ENCODE measurements at regions not wholly inside any gene's neighbourhood (a gene's known extent, or its start where the extent isn't known, plus 50 kb on each side); places are given as distances from the start of the nearest gene placed in this dataset.
"Not testable (repeated sequence)": the region's sequence is repeated elsewhere in the genome, so short reads cannot be mapped to it uniquely, and the experiment has no call there.

GRCh38 chr1:87979079-87979478 is 650.4 kb downstream of the LMO4 start:
- Histone ChIP-seq H3K4me2 (ENCODE audit: low read length) (no peak overlapping the region), H3K9ac (ENCODE audit: low read depth, low read length) (no peak overlapping the region), H3K36me3 (ENCODE audit: insufficient read depth, low read length) (no peaks in the 10 kb centered on the region), H3K9me3 (replicated peaks; ENCODE audit: low read length) (no peaks in the 10 kb centered on the region), H3K4me3 (ENCODE audit: low read length) (no peak overlapping the region), H3K27me3 (ENCODE audit: control insufficient read depth, insufficient read depth, low read length) (no peaks in the 10 kb centered on the region), H3K4me1 (ENCODE audit: control insufficient read depth, insufficient read depth, low read length) (no peaks in the 10 kb centered on the region)

DNA sequence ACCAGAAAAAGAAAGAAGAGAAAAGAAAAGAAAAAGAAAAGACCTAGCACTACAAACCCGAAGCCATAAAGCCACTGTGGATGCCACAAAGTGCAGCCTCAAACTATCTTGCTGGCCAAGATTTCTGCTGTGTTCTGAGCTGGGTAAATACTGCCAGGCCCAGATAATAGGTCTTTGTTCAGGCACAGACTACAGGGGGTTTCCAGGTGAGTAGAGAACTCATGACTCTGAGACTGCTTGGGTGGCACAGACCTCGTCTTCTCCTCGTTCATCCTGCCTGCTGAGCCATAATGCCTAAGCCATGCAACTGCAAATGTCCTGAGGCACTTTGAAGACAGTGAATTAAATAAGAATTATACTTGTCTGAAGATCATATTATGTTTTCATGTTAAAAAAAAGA is 651.8 kb downstream of the LMO4 start:
- Histone ChIP-seq H3K27me3 (ENCODE audit: control insufficient read depth, insufficient read depth, low read length) (no peaks in the 10 kb centered on the region), H3K4me1 (ENCODE audit: control insufficient read depth, insufficient read depth, low read length) (no peaks in the 10 kb centered on the region), H3K36me3 (ENCODE audit: insufficient read depth, low read length) (no peaks in the 10 kb centered on the region), H3K4me2 (ENCODE audit: low read length) (no peak overlapping the region), H3K9me3 (replicated peaks; ENCODE audit: low read length) (no peaks in the 10 kb centered on the region), H3K4me3 (ENCODE audit: low read length) (no peak overlapping the region), H3K9ac (ENCODE audit: low read depth, low read length) (no peak overlapping the region)

- Histone ChIP-seq H3K36me3 (ENCODE audit: insufficient read depth, low read length) (no peaks in the 10 kb centered on the region), H3K9ac (ENCODE audit: low read depth, low read length) (no peak overlapping the region), H3K4me1 (ENCODE audit: control insufficient read depth, insufficient read depth, low read length) (no peaks in the 10 kb centered on the region), H3K4me2 (ENCODE audit: low read length) (no peak overlapping the region), H3K9me3 (replicated peaks; ENCODE audit: low read length) (no peaks in the 10 kb centered on the region), H3K4me3 (ENCODE audit: low read length) (no peak overlapping the region), H3K27me3 (ENCODE audit: control insufficient read depth, insufficient read depth, low read length) (no peaks in the 10 kb centered on the region)
Measured at GRCh38 chr1:87981386-87981785, 652.7 kb downstream of the LMO4 start.

DNA sequence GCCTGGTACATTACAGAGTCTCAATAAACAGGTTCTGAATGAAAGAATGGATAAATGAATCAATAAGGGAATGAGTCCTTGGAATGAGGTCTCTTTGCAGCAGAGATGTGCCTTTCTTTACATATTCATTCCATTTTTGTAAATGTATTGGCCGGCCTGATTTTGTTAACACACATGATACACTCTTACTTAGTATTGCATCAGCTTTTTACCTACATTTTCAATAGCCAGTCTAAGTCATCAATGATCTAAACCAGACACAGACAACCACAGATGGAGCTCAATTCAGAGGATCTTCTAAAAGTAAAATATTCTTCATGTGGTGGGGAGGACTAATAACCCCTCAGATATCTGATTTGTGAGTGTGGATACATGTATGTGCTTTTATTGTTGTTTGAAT is 653.1 kb downstream of the LMO4 start:
- no peaks in the 10 kb centered on the region for H3K4me1 ChIP-seq (ENCODE audit: control insufficient read depth, insufficient read depth, low read length)
- no peak overlapping the region for H3K4me2 ChIP-seq (ENCODE audit: low read length)
- no peaks in the 10 kb centered on the region for H3K36me3 ChIP-seq (ENCODE audit: insufficient read depth, low read length)
- H3K27me3 ChIP-seq (ENCODE audit: control insufficient read depth, insufficient read depth, low read length): no peaks in the 10 kb centered on the region
- no peak overlapping the region for H3K9ac ChIP-seq (ENCODE audit: low read depth, low read length)
- no peak overlapping the region for H3K4me3 ChIP-seq (ENCODE audit: low read length)
- no peaks in the 10 kb centered on the region for H3K9me3 ChIP-seq (replicated peaks; ENCODE audit: low read length)

DNA sequence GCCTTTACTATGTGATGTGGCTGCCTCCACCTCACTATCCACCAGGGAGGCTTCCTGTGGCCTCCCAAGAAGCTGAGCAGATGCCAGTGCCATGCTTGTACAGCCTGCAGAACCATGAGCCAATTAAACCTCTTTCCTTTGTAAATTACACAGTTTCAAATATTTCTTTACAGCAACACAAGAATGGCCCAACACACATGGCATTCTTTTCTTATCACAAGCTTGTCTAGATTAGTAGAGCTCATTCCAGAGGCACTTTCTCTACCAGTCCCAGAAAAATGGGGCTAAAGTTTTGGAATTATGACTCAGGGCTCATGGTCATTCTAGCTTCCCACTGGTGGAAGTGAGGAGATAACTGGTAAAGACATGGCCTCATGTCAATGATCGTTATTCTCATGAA is 655.2 kb downstream of the LMO4 start:
- Histone ChIP-seq H3K9me3 (replicated peaks; ENCODE audit: low read length) (no peaks in the 10 kb centered on the region), H3K4me1 (ENCODE audit: control insufficient read depth, insufficient read depth, low read length) (no peaks in the 10 kb centered on the region), H3K36me3 (ENCODE audit: insufficient read depth, low read length) (no peaks in the 10 kb centered on the region), H3K9ac (ENCODE audit: low read depth, low read length) (no peak overlapping the region), H3K4me2 (ENCODE audit: low read length) (no peak overlapping the region), H3K4me3 (ENCODE audit: low read length) (no peak overlapping the region), H3K27me3 (ENCODE audit: control insufficient read depth, insufficient read depth, low read length) (no peaks in the 10 kb centered on the region)

- no peaks in the 10 kb centered on the region for H3K27me3 ChIP-seq (ENCODE audit: control insufficient read depth, insufficient read depth, low read length)
- H3K9ac ChIP-seq (ENCODE audit: low read depth, low read length): no peak overlapping the region
- H3K4me1 ChIP-seq (ENCODE audit: control insufficient read depth, insufficient read depth, low read length): no peaks in the 10 kb centered on the region
- H3K4me2 ChIP-seq (ENCODE audit: low read length): no peak overlapping the region
- H3K36me3 ChIP-seq (ENCODE audit: insufficient read depth, low read length): no peaks in the 10 kb centered on the region
- H3K9me3 ChIP-seq (replicated peaks; ENCODE audit: low read length): no peaks in the 10 kb centered on the region
- H3K4me3 ChIP-seq (ENCODE audit: low read length): no peak overlapping the region
Measured at GRCh38 chr1:87985071-87985470, 656.4 kb downstream of the LMO4 start.

DNA sequence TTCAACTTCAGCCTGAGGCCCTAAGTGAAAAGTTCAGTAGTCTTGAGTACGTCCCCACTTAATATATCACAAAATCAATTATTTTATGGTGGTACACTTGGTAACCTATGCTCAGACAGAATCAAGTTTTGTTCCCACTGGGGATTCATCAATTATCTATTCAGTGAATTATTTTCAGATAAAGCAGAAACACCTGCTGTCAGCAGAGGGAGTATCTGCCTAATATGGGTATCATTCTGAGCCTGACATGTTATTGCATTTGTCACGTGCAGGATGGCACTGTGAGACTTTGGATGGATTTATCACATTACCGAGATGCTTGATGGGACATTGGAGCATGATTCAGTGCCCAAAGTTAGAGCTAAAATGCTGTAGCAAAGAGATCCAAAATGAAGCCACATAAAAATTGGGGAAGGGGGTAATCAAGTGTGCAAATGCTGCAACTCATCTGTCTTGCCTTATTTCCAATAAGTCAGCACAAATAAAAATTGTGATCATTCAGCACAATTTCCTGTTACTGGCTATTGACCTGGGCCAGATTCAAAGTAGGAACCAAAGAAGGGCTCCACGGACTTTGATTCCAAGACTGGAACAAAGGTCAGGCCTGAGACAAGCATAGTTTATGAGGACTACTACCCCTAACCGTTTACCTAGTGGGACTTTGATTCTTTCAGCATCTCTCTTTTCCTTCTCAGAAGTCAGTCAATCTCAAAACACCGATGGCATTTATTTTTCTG is 657.6 kb downstream of the LMO4 start:
- H3K9ac ChIP-seq (ENCODE audit: low read depth, low read length): no peak overlapping the region
- H3K36me3 ChIP-seq (ENCODE audit: insufficient read depth, low read length): no peaks in the 10 kb centered on the region
- H3K4me1 ChIP-seq (ENCODE audit: control insufficient read depth, insufficient read depth, low read length): no peaks in the 10 kb centered on the region
- no peak overlapping the region for H3K4me3 ChIP-seq (ENCODE audit: low read length)
- no peaks in the 10 kb centered on the region for H3K9me3 ChIP-seq (replicated peaks; ENCODE audit: low read length)
- H3K27me3 ChIP-seq (ENCODE audit: control insufficient read depth, insufficient read depth, low read length): no peaks in the 10 kb centered on the region
- H3K4me2 ChIP-seq (ENCODE audit: low read length): no peak overlapping the region

GRCh38 chr1:87989346-87989745 is 660.7 kb downstream of the LMO4 start:
- H3K36me3 ChIP-seq (ENCODE audit: insufficient read depth, low read length): no peaks in the 10 kb centered on the region
- no peak overlapping the region for H3K4me3 ChIP-seq (ENCODE audit: low read length)
- H3K4me1 ChIP-seq (ENCODE audit: control insufficient read depth, insufficient read depth, low read length): no peaks in the 10 kb centered on the region
- H3K9me3 ChIP-seq (replicated peaks; ENCODE audit: low read length): no peaks in the 10 kb centered on the region
- no peak overlapping the region for H3K9ac ChIP-seq (ENCODE audit: low read depth, low read length)
- no peak overlapping the region for H3K4me2 ChIP-seq (ENCODE audit: low read length)
- no peaks in the 10 kb centered on the region for H3K27me3 ChIP-seq (ENCODE audit: control insufficient read depth, insufficient read depth, low read length)

DNA sequence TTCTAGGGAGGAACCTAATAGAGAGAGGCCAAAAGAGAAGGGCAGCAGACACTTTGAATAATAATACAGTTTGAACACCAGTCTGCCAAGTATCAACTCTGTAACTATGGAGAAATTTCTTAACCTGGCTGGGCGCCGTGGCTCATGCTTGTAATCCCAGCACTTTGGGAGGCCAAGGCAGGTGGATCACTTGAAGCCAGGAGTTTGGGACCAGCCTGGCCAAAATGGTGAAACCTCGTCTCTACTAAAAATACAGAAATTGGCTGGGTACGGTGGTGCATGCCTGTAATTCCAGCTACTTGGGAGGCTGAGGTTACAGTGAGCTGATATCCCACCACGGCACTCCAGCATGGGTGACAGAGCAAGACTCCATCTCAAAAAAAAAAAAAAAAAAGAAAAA is 663.9 kb downstream of the LMO4 start:
- not testable (repeated sequence) for H3K27me3 ChIP-seq (ENCODE audit: control insufficient read depth, insufficient read depth, low read length); H3K9me3 ChIP-seq (replicated peaks; ENCODE audit: low read length); H3K4me1 ChIP-seq (ENCODE audit: control insufficient read depth, insufficient read depth, low read length); H3K9ac ChIP-seq (ENCODE audit: low read depth, low read length); H3K36me3 ChIP-seq (ENCODE audit: insufficient read depth, low read length); H3K4me3 ChIP-seq (ENCODE audit: low read length); H3K4me2 ChIP-seq (ENCODE audit: low read length)

GRCh38 chr1:87993051-87993450 is 664.4 kb downstream of the LMO4 start:
- Histone ChIP-seq H3K27me3 (ENCODE audit: control insufficient read depth, insufficient read depth, low read length) (no peaks in the 10 kb centered on the region), H3K9ac (ENCODE audit: low read depth, low read length) (no peak overlapping the region), H3K9me3 (replicated peaks; ENCODE audit: low read length) (no peaks in the 10 kb centered on the region)

GRCh38 chr1:87999852-88000251 is 671.2 kb downstream of the LMO4 start:
- Histone ChIP-seq H3K9me3 (replicated peaks; ENCODE audit: low read length) (no peaks in the 10 kb centered on the region), H3K4me2 (ENCODE audit: low read length) (no peak overlapping the region), H3K4me1 (ENCODE audit: control insufficient read depth, insufficient read depth, low read length) (peaks cover 16% of the 10 kb centered on the region), H3K9ac (ENCODE audit: low read depth, low read length) (no peak overlapping the region), H3K4me3 (ENCODE audit: low read length) (no peak overlapping the region), H3K36me3 (ENCODE audit: insufficient read depth, low read length) (no peaks in the 10 kb centered on the region), H3K27me3 (ENCODE audit: control insufficient read depth, insufficient read depth, low read length) (no peaks in the 10 kb centered on the region)

More at GRCh38 chr1:87993051-87993450, 664.4 kb downstream of the LMO4 start:
- no peaks in the 10 kb centered on the region for H3K36me3 ChIP-seq (ENCODE audit: insufficient read depth, low read length)
- H3K4me2 ChIP-seq (ENCODE audit: low read length): no peak overlapping the region
- H3K4me3 ChIP-seq (ENCODE audit: low read length): no peak overlapping the region
- H3K4me1 ChIP-seq (ENCODE audit: control insufficient read depth, insufficient read depth, low read length): no peaks in the 10 kb centered on the region

DNA sequence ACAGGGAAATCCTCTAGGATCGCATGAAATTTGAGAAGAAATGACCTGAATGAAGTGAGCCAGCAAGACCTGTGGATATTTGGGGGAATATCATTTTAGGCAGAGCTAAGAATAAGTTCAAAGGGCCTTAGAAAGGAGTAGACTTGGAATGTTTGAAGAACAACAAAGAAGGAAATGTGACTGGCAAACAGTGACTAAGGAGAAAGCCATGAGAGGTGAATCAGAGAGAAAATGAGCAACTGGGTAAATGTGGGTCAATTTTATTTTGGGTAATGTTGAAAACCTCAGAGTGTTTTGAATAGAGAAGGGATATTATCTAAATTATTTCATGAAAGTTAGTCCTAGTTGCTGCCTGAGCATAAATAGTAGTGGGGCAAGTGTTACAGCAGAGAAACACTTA is 672.8 kb downstream of the LMO4 start:
- H3K4me3 ChIP-seq (ENCODE audit: low read length): no peak overlapping the region
- no peaks in the 10 kb centered on the region for H3K27me3 ChIP-seq (ENCODE audit: control insufficient read depth, insufficient read depth, low read length)
- peak overlapping the region; percentile 46 for H3K4me2 ChIP-seq (ENCODE audit: low read length)
- no peaks in the 10 kb centered on the region for H3K36me3 ChIP-seq (ENCODE audit: insufficient read depth, low read length)
- no peaks in the 10 kb centered on the region for H3K9me3 ChIP-seq (replicated peaks; ENCODE audit: low read length)
- H3K4me1 ChIP-seq (ENCODE audit: control insufficient read depth, insufficient read depth, low read length): peaks cover 16% of the 10 kb centered on the region
- no peak overlapping the region for H3K9ac ChIP-seq (ENCODE audit: low read depth, low read length)
